ENCODE measurements at regions not wholly inside any gene's neighbourhood (a gene's known extent, or its start where the extent isn't known, plus 50 kb on each side); places are given as distances from the start of the nearest gene placed in this dataset.

GRCh38 chr20:21971436-21971835, 266.0 kb downstream of the PAX1 start:
- Mint-ChIP-seq H3K4me3 (ENCODE audit: unreplicated experiment) (no peak overlapping the region), H3K9me3 (ENCODE audit: unreplicated experiment) (no peaks in the 10 kb centered on the region), H3K36me3 (ENCODE audit: insufficient read depth, unreplicated experiment) (no peaks in the 10 kb centered on the region), H3K27me3 (ENCODE audit: insufficient read depth, unreplicated experiment) (peaks cover 3% of the 10 kb centered on the region), H3K27ac (ENCODE audit: unreplicated experiment) (no peak overlapping the region), H3K4me1 (ENCODE audit: low read depth, unreplicated experiment) (no peaks in the 10 kb centered on the region)
- BruUV-seq (replicated peaks): no TSS peak
- POLR2A ChIA-PET: no interaction called here
- no peaks in the 10 kb centered on the region for H3K9me3 ChIP-seq
- no peak overlapping the region for H3K4me3 ChIP-seq (ENCODE audit: low read depth, low read length)
- intact Hi-C loops (cut with micrococcal nuclease; ENCODE audit: unreplicated experiment): no loop called here
- no peak for TF ChIP-seq CTCF (IDR thresholded peaks at IDR 0.05; ENCODE audit: insufficient read depth in 1 of 2, low read depth in 1 of 2, low read length in 1 of 2, severe bottlenecking in 1 of 2, unreplicated experiment in 1 of 2)
- no peaks in the 10 kb centered on the region; the same call in 1 of the 2 replicates for H3K27me3 ChIP-seq (replicated peaks; ENCODE audit: control insufficient read depth, insufficient read depth, low read length)
- H3K36me3 ChIP-seq (ENCODE audit: control insufficient read depth, insufficient read depth, low read length): no peaks in the 10 kb centered on the region
- no peaks in the 10 kb centered on the region for H3K4me1 ChIP-seq
- no peak for DNase-seq
- CTCF ChIA-PET: no interaction called here

- Mint-ChIP-seq H3K36me3 (ENCODE audit: insufficient read depth, unreplicated experiment) (no peaks in the 10 kb centered on the region), H3K4me1 (ENCODE audit: low read depth, unreplicated experiment) (no peaks in the 10 kb centered on the region), H3K27me3 (ENCODE audit: insufficient read depth, unreplicated experiment) (peaks cover 3% of the 10 kb centered on the region), H3K27ac (ENCODE audit: unreplicated experiment) (no peak overlapping the region), H3K9me3 (ENCODE audit: unreplicated experiment) (no peaks in the 10 kb centered on the region), H3K4me3 (ENCODE audit: unreplicated experiment) (no peak overlapping the region)
- ChIA-PET POLR2A (no interaction called here), CTCF (no interaction called here)
- Histone ChIP-seq H3K4me1 (no peaks in the 10 kb centered on the region), H3K27me3 (replicated peaks; ENCODE audit: control insufficient read depth, insufficient read depth, low read length) (no peaks in the 10 kb centered on the region; the same call in 1 of the 2 replicates), H3K9me3 (no peaks in the 10 kb centered on the region), H3K36me3 (ENCODE audit: control insufficient read depth, insufficient read depth, low read length) (no peaks in the 10 kb centered on the region), H3K4me3 (ENCODE audit: low read depth, low read length) (no peak overlapping the region)
- intact Hi-C loops (cut with micrococcal nuclease; ENCODE audit: unreplicated experiment): no loop called here
- TF ChIP-seq CTCF (IDR thresholded peaks at IDR 0.05; ENCODE audit: insufficient read depth in 1 of 2, low read depth in 1 of 2, low read length in 1 of 2, severe bottlenecking in 1 of 2, unreplicated experiment in 1 of 2): peak in 1 of 2 experiments; percentile 11
- BruUV-seq (replicated peaks): no TSS peak
- no peak for DNase-seq
Observed at GRCh38 chr20:21968486-21968885, 263.0 kb downstream of the PAX1 start.

- no peak for TF ChIP-seq CTCF (IDR thresholded peaks at IDR 0.05; ENCODE audit: insufficient read depth in 1 of 2, low read depth in 1 of 2, low read length in 1 of 2, severe bottlenecking in 1 of 2, unreplicated experiment in 1 of 2)
- H3K4me1 ChIP-seq: no peaks in the 10 kb centered on the region
- H3K27me3 ChIP-seq (replicated peaks; ENCODE audit: control insufficient read depth, insufficient read depth, low read length): no peaks in the 10 kb centered on the region
- H3K4me3 ChIP-seq (ENCODE audit: low read depth, low read length): no peak overlapping the region
- H3K9me3 ChIP-seq: 0 out of 2 replicates have a peak, but pooled peaks cover 1% of the 10 kb centered on the region
- H3K36me3 ChIP-seq (ENCODE audit: control insufficient read depth, insufficient read depth, low read length): no peaks in the 10 kb centered on the region
- H3K36me3 Mint-ChIP-seq (ENCODE audit: insufficient read depth, unreplicated experiment): no peaks in the 10 kb centered on the region
- no peak overlapping the region for H3K4me3 Mint-ChIP-seq (ENCODE audit: unreplicated experiment)
- peaks cover 3% of the 10 kb centered on the region for H3K27me3 Mint-ChIP-seq (ENCODE audit: insufficient read depth, unreplicated experiment)
- no peaks in the 10 kb centered on the region for H3K4me1 Mint-ChIP-seq (ENCODE audit: low read depth, unreplicated experiment)
- no TSS peak for BruUV-seq (replicated peaks)
- intact Hi-C loops (cut with micrococcal nuclease; ENCODE audit: unreplicated experiment): no loop called here
- no peaks in the 10 kb centered on the region for H3K9me3 Mint-ChIP-seq (ENCODE audit: unreplicated experiment)
- ChIA-PET CTCF (interaction anchor here (0.7 kb wide), 1 partner anchor 127 kb away, joined by 3 read pairs; no protein-coding TSS in a partner anchor), POLR2A (no interaction called here)
- DNase-seq: no peak
- H3K27ac Mint-ChIP-seq (ENCODE audit: unreplicated experiment): no peak overlapping the region
Observed at GRCh38 chr20:21967481-21967880, 262.0 kb downstream of the PAX1 start.

Measured in Caco-2 (cell line).